ENCODE measurements at regions not wholly inside any gene's neighbourhood (a gene's known extent, or its start where the extent isn't known, plus 50 kb on each side); places are given as distances from the start of the nearest gene placed in this dataset.

GRCh38 chr5:148880197-148880596, 53.8 kb downstream of the ADRB2 start:
- H3K79me2 ChIP-seq = no peaks in the 10 kb centered on the region
- H2AFZ ChIP-seq = no peak overlapping the region
- H3K27ac ChIP-seq = no peak overlapping the region
- H3K4me1 ChIP-seq = no peaks in the 10 kb centered on the region
- H3K36me3 ChIP-seq (ENCODE audit: control insufficient read depth, insufficient read depth, low read length) = no peaks in the 10 kb centered on the region
- H3K27me3 ChIP-seq (ENCODE audit: control insufficient read depth, insufficient read depth, low read length) = no peaks in the 10 kb centered on the region
- H3K4me3 ChIP-seq (ENCODE audit: low read depth, low read length) = no peak overlapping the region
- H3K9ac ChIP-seq = no peak overlapping the region
- TF ChIP-seq CTCF (IDR thresholded peaks at IDR 0.05) = no peak
- no peaks in the 10 kb centered on the region for H3K9me3 ChIP-seq (ENCODE audit: control insufficient read depth, low read length)
- no peak overlapping the region for H3K4me2 ChIP-seq (ENCODE audit: low read length)

GRCh38 chr5:148880696-148881095, 54.3 kb downstream of the ADRB2 start:
- no peaks in the 10 kb centered on the region for H3K9me3 ChIP-seq (ENCODE audit: control insufficient read depth, low read length)
- no peak overlapping the region for H2AFZ ChIP-seq
- H3K4me3 ChIP-seq (ENCODE audit: low read depth, low read length) = no peak overlapping the region
- no peak for TF ChIP-seq CTCF (IDR thresholded peaks at IDR 0.05)
- H3K4me2 ChIP-seq (ENCODE audit: low read length) = no peak overlapping the region
- H3K79me2 ChIP-seq = no peaks in the 10 kb centered on the region
- no peaks in the 10 kb centered on the region for H3K27me3 ChIP-seq (ENCODE audit: control insufficient read depth, insufficient read depth, low read length)
- H3K36me3 ChIP-seq (ENCODE audit: control insufficient read depth, insufficient read depth, low read length) = no peaks in the 10 kb centered on the region
- H3K27ac ChIP-seq = no peak overlapping the region
- H3K9ac ChIP-seq = no peak overlapping the region
- no peaks in the 10 kb centered on the region for H3K4me1 ChIP-seq

GRCh38 chr5:148882332-148882731, 55.9 kb downstream of the ADRB2 start:
- no peaks in the 10 kb centered on the region for H3K79me2 ChIP-seq
- H3K9me3 ChIP-seq (ENCODE audit: control insufficient read depth, low read length) = no peaks in the 10 kb centered on the region
- H3K4me2 ChIP-seq (ENCODE audit: low read length) = no peak overlapping the region
- no peaks in the 10 kb centered on the region for H3K36me3 ChIP-seq (ENCODE audit: control insufficient read depth, insufficient read depth, low read length)
- no peak overlapping the region for H3K4me3 ChIP-seq (ENCODE audit: low read depth, low read length)
- H3K9ac ChIP-seq = no peak overlapping the region
- H3K4me1 ChIP-seq = no peaks in the 10 kb centered on the region
- H3K27me3 ChIP-seq (ENCODE audit: control insufficient read depth, insufficient read depth, low read length) = no peaks in the 10 kb centered on the region
- no peak overlapping the region for H3K27ac ChIP-seq
- no peak for TF ChIP-seq CTCF (IDR thresholded peaks at IDR 0.05)
- H2AFZ ChIP-seq = no peak overlapping the region

GRCh38 chr5:148884339-148885020, 58.1 kb downstream of the ADRB2 start:
- no peak overlapping the region for H3K4me2 ChIP-seq (ENCODE audit: low read length)
- H2AFZ ChIP-seq = no peak overlapping the region
- no peaks in the 10 kb centered on the region for H3K27me3 ChIP-seq (ENCODE audit: control insufficient read depth, insufficient read depth, low read length)
- no peak overlapping the region for H3K27ac ChIP-seq
- H3K36me3 ChIP-seq (ENCODE audit: control insufficient read depth, insufficient read depth, low read length) = no peaks in the 10 kb centered on the region
- H3K9ac ChIP-seq = no peak overlapping the region
- no peaks in the 10 kb centered on the region for H3K79me2 ChIP-seq
- no peak overlapping the region for H3K4me3 ChIP-seq (ENCODE audit: low read depth, low read length)
- no peak for TF ChIP-seq CTCF (IDR thresholded peaks at IDR 0.05)
- H3K4me1 ChIP-seq = no peaks in the 10 kb centered on the region
- no peaks in the 10 kb centered on the region for H3K9me3 ChIP-seq (ENCODE audit: control insufficient read depth, low read length)
